Glutamatergic neuron (in vitro differentiated cells): ENCODE measurements at regions not wholly inside any gene's neighbourhood (a gene's known extent, or its start where the extent isn't known, plus 50 kb on each side); places are given as distances from the start of the nearest gene placed in this dataset.
"Not testable (repeated sequence)": the region's sequence is repeated elsewhere in the genome, so short reads cannot be mapped to it uniquely, and the experiment has no call there.

ENCODE experiments used
- DNase-seq: peaks from one replicate; pipeline ENCODE4 v3.0.0; 2022
- H3K27ac Mint-ChIP-seq: one replicate; pipeline ENCODE4 v1.8.0; 2020; ENCODE audit warnings: mild to moderate bottlenecking, mixed read lengths, inconsistent platforms; ENCODE audit not compliant: unreplicated experiment
- H3K27me3 Mint-ChIP-seq: one replicate; pipeline ENCODE4 v1.8.0; 2020; ENCODE audit warnings: mild to moderate bottlenecking, moderate library complexity, mixed read lengths, inconsistent platforms; ENCODE audit not compliant: unreplicated experiment
- H3K36me3 Mint-ChIP-seq: one replicate; pipeline ENCODE4 v1.8.0; 2020; ENCODE audit warnings: mild to moderate bottlenecking, mixed read lengths, inconsistent platforms; ENCODE audit not compliant: unreplicated experiment
- H3K4me1 Mint-ChIP-seq: one replicate; pipeline ENCODE4 v1.8.0; 2020; ENCODE audit warnings: mild to moderate bottlenecking, low read depth, mixed read lengths, inconsistent platforms; ENCODE audit not compliant: unreplicated experiment
- H3K4me3 Mint-ChIP-seq: one replicate; pipeline ENCODE4 v1.8.0; 2020; ENCODE audit warnings: mild to moderate bottlenecking, mixed read lengths, inconsistent platforms; ENCODE audit not compliant: unreplicated experiment
- H3K9me3 Mint-ChIP-seq: one replicate; pipeline ENCODE4 v1.8.0; 2020; ENCODE audit warnings: mild to moderate bottlenecking, moderate library complexity, mixed read lengths, inconsistent platforms; ENCODE audit not compliant: unreplicated experiment
- TF ChIP-seq, protein P1 (sequence below): fragments of 200-600 bp; sonication (generic); IDR thresholded peaks from one replicate; pipeline ENCODE4 v1.5.0; 2021; ENCODE audit not compliant: partially characterized antibody, unreplicated experiment

DNA sequence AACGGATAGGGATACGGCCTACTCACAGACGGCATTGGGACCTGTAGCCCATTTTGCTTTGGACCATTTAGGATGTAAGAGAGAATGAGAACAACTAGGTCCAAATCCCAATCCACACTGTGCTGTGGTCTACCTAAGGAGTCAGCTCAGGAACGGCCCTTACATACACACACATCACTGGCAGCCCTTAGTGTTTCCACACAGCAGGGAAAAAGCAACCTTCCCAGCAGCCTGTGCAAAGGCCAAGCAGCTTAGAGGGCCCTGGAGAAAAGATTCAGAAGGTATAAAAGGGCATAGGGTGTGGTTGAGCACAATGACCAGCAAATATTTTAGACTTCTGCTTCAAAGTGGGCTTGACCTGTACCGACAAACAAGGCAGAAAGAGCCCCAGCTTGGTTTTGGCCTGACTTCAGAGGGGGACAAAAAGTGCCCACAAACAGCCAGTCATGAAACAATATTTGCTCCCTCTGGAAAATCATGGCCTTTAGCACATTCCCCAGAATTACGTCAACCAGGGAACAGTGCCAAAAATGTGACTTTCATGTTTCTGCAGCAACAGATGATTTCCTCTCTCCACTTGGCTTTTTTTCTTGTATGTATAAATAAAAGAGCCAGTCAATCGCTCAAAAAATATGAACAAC, 359.5 kb upstream of the FGF16 start:
- Mint-ChIP-seq H3K27ac (no peak overlapping the region), H3K36me3 (no peaks in the 10 kb centered on the region)
- DNase-seq, result no peak

DNA sequence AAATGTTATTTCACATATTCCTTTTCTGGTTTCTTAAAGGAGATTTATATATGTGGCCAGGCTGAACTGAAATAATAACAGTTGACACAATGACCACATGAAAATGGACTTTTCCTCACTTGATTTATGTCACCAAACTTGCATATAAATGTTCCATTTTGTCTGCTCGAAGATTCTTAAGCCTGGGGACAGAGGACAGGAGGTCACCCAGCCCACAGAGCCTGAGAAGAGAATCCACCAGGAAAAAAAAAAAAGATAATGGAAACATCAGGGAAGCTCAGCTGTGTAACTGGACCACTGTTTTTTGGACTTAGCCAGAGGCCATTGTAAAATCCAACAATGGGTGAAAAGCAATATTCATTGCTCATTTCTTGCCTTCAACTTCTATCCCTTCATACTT, 359.0 kb upstream of the FGF16 start:
- Mint-ChIP-seq H3K4me3 (no peak overlapping the region), H3K9me3 (peaks cover 2% of the 10 kb centered on the region), H3K27ac (no peak overlapping the region), H3K27me3 (peaks cover 3% of the 10 kb centered on the region), H3K36me3 (no peaks in the 10 kb centered on the region), H3K4me1 (no peaks in the 10 kb centered on the region)
- TF ChIP-seq, protein P1, sequence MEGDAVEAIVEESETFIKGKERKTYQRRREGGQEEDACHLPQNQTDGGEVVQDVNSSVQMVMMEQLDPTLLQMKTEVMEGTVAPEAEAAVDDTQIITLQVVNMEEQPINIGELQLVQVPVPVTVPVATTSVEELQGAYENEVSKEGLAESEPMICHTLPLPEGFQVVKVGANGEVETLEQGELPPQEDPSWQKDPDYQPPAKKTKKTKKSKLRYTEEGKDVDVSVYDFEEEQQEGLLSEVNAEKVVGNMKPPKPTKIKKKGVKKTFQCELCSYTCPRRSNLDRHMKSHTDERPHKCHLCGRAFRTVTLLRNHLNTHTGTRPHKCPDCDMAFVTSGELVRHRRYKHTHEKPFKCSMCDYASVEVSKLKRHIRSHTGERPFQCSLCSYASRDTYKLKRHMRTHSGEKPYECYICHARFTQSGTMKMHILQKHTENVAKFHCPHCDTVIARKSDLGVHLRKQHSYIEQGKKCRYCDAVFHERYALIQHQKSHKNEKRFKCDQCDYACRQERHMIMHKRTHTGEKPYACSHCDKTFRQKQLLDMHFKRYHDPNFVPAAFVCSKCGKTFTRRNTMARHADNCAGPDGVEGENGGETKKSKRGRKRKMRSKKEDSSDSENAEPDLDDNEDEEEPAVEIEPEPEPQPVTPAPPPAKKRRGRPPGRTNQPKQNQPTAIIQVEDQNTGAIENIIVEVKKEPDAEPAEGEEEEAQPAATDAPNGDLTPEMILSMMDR, result no peak
- DNase-seq, result no peak

More for the DNA sequence above, 359.5 kb upstream of the FGF16 start:
- peaks cover 2% of the 10 kb centered on the region for H3K9me3 Mint-ChIP-seq
- peaks cover 3% of the 10 kb centered on the region for H3K27me3 Mint-ChIP-seq
- H3K4me3 Mint-ChIP-seq, result no peak overlapping the region
- TF ChIP-seq, protein P1, result no peak
- H3K4me1 Mint-ChIP-seq, result no peaks in the 10 kb centered on the region

DNA sequence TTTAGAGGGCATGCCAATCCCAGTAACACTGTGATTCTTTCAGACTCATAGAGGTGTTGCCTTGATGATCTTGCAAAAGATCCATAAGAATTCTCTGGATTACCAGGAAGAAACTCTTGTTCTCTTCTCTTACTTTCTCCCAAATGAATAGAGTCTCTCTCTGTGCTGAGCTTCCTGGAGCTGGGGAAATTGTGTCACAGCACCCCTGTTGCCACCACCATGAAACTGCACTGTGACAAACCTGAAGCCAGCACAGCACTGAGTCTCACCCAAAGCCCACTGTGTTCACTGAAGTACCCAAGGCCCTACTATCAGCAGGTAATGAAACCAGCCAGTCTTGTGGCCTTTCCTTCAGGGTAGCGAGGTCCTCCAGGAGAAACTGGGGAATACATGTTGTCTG, 332.7 kb upstream of the FGF16 start:
- no peaks in the 10 kb centered on the region for H3K27me3 Mint-ChIP-seq
- H3K27ac Mint-ChIP-seq, result no peak overlapping the region
- no peaks in the 10 kb centered on the region for H3K36me3 Mint-ChIP-seq
- H3K4me1 Mint-ChIP-seq, result no peaks in the 10 kb centered on the region
- no peak overlapping the region for H3K4me3 Mint-ChIP-seq
- H3K9me3 Mint-ChIP-seq, result no peaks in the 10 kb centered on the region
- no peak for DNase-seq
- TF ChIP-seq, protein P1, result no peak

DNA sequence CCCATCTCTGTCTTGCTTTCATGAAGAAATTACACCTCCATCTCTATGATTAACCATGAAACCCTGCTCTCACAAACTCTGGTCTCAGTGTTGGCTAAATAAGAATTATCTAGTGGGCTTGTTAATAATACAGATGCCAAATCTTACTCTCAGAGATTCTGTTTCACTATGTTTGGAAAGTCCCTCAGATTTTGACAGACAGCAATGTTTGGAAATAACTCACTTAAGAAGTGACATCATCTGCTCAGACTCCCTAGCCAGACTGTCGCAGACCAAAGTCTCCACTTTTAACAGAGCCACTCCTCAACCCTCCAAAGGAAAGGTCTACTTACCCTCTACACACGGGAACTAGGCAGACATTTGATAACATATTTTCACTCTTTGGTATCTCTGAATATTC, 328.5 kb upstream of the FGF16 start:
- no peak for DNase-seq
- H3K4me3 Mint-ChIP-seq, result no peak overlapping the region
- no peaks in the 10 kb centered on the region for H3K9me3 Mint-ChIP-seq
- H3K4me1 Mint-ChIP-seq, result no peaks in the 10 kb centered on the region
- TF ChIP-seq, protein P1, result no peak
- no peak overlapping the region for H3K27ac Mint-ChIP-seq
- no peaks in the 10 kb centered on the region for H3K27me3 Mint-ChIP-seq
- H3K36me3 Mint-ChIP-seq, result no peaks in the 10 kb centered on the region

DNA sequence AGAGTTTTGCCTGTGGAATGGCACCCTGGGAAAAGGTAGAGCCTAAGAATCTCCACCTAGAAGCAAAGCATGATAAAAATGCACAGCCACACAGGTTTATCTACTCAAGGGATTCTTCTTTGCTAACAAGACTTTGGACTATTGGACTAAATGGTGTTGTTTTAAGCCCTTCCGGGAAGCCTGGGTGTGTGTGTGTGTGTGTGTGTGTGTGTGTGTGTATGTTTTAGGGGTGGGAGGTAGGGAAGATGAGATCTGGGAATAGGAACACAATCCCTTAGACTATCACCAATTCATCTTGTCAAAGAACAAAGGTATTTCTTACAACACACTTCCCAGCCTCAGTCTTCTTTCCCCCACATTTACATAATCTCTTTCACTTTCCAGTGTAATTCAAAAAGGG, 327.5 kb upstream of the FGF16 start:
- Mint-ChIP-seq H3K27me3 (no peaks in the 10 kb centered on the region), H3K4me3 (no peak overlapping the region), H3K36me3 (no peaks in the 10 kb centered on the region), H3K9me3 (no peaks in the 10 kb centered on the region), H3K27ac (no peak overlapping the region), H3K4me1 (no peaks in the 10 kb centered on the region)
- no peak for DNase-seq
- TF ChIP-seq, protein P1, result no peak

DNA sequence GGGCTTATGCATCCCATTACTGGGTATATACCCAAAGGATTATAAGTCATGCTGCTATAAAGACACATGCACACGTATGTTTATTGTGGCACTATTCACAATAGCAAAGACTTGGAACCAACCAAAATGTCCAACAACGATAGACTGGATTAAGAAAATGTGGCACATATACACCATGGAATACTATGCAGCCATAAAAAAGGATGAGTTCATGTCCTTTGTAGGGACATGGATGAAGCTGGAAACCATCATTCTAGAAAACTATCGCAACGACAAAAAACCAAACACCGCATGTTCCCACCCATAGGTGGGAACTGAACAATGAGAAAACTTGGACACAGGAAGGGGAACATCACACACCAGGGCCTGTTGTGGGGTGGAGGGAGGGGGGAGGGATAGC, 323.3 kb upstream of the FGF16 start:
- H3K9me3 Mint-ChIP-seq, H3K27me3 Mint-ChIP-seq, H3K27ac Mint-ChIP-seq: not testable (repeated sequence)

DNA sequence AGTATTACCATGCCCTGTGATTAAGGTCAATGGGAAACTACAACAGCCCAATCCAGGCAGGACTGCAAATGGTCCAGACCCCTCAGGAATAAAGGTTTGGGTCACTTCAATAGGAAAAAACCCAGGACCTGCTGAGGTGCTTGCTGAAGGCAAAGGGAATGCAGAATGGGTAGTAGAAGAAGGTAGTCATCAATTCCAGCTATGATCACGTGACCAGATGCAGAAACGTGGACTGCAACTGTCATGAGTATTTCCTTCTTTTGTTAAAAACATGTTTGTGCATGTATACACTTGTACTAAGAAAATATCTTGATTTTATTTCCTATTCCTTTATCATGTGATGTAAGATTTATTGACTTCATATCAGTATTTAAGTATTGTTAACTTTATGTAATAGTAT, 319.6 kb upstream of the FGF16 start:
- H3K4me1 Mint-ChIP-seq, H3K4me3 Mint-ChIP-seq, H3K9me3 Mint-ChIP-seq, DNase-seq, H3K27me3 Mint-ChIP-seq, H3K27ac Mint-ChIP-seq, H3K36me3 Mint-ChIP-seq: not testable (repeated sequence)

More for the DNA sequence above, 323.3 kb upstream of the FGF16 start:
- H3K36me3 Mint-ChIP-seq, DNase-seq, H3K4me1 Mint-ChIP-seq, H3K4me3 Mint-ChIP-seq: not testable (repeated sequence)
